ENCODE measurements at regions not wholly inside any gene's neighbourhood (a gene's known extent, or its start where the extent isn't known, plus 50 kb on each side); places are given as distances from the start of the nearest gene placed in this dataset.

- Histone ChIP-seq H3K4me2 (replicated peaks; ENCODE audit: extremely low read depth, low read length, poor library complexity, severe bottlenecking) (no peak overlapping the region), H3K9me3 (replicated peaks in 1 of 2; ENCODE audit: control insufficient read depth in 1 of 2, insufficient read depth in 1 of 2, low read length in 2 of 2) (peaks cover 0 to 15% of the 10 kb centered on the region in 2 donors), H3K9ac (ENCODE audit: insufficient read depth, low read length, poor library complexity, severe bottlenecking) (no peak overlapping the region), H4K20me1 (ENCODE audit: insufficient read depth, low read length) (no peaks in the 10 kb centered on the region), H3K27me3 (ENCODE audit: control insufficient read depth in 2 of 2, insufficient read depth in 2 of 2, low read length in 2 of 2) (no peaks in the 10 kb centered on the region), H3K4me1 (ENCODE audit: control insufficient read depth in 1 of 2, insufficient read depth in 2 of 2, low read length in 2 of 2) (no peaks in the 10 kb centered on the region), H3K79me2 (ENCODE audit: insufficient read depth, low read length) (no peaks in the 10 kb centered on the region), H2AFZ (ENCODE audit: insufficient read depth, low read depth, low read length, poor library complexity, severe bottlenecking) (no peak overlapping the region), H3K36me3 (replicated peaks in 1 of 2; ENCODE audit: control insufficient read depth in 1 of 2, insufficient read depth in 2 of 2, low read length in 2 of 2) (no peaks in the 10 kb centered on the region), H3K27ac (ENCODE audit: low read depth in 1 of 2, low read length in 2 of 2) (no peak overlapping the region), H3K4me3 (replicated peaks in 1 of 3; ENCODE audit: low read depth in 2 of 3, low read length in 3 of 3) (no peak overlapping the region)
- no peak for TF ChIP-seq CTCF (IDR thresholded peaks at IDR 0.05)
- Mint-ChIP-seq H3K4me3 (no peak overlapping the region), H3K36me3 (no peaks in the 10 kb centered on the region), H3K27ac (no peak overlapping the region), H3K9me3 (peaks cover 2 to 15% (median 8%) of the 10 kb centered on the region in 7 donors), H3K4me1 (no peaks in the 10 kb centered on the region), H3K27me3 (ENCODE audit: low read depth in 3 of 3) (peaks cover 0 to 2% (median 0%) of the 10 kb centered on the region in 3 donors)
- intact Hi-C loops (cut with micrococcal nuclease): no loop called here
- WGBS (ENCODE audit: insufficient coverage): 60% methylated on average over 1 of the region's 4 CpGs
- no peak for DNase-seq
Measured at GRCh38 chr6:84536885-84537638, 227.3 kb downstream of the TBX18 start.

GRCh38 chr6:84528201-84528600, 236.2 kb downstream of the TBX18 start:
- H3K9ac ChIP-seq (ENCODE audit: insufficient read depth, low read length, poor library complexity, severe bottlenecking): no peak overlapping the region
- H4K20me1 ChIP-seq (ENCODE audit: insufficient read depth, low read length): no peaks in the 10 kb centered on the region
- Mint-ChIP-seq H3K36me3 (no peaks in the 10 kb centered on the region), H3K27ac (no peak overlapping the region), H3K9me3 (peaks cover 0 to 8% (median 0%) of the 10 kb centered on the region in 7 donors), H3K4me1 (no peaks in the 10 kb centered on the region), H3K27me3 (ENCODE audit: low read depth in 3 of 3) (no peaks in the 10 kb centered on the region), H3K4me3 (no peak overlapping the region)
- no peaks in the 10 kb centered on the region for H3K36me3 ChIP-seq (replicated peaks in 1 of 2; ENCODE audit: control insufficient read depth in 1 of 2, insufficient read depth in 2 of 2, low read length in 2 of 2)
- no peaks in the 10 kb centered on the region for H3K79me2 ChIP-seq (ENCODE audit: insufficient read depth, low read length)
- H3K27ac ChIP-seq (ENCODE audit: low read depth in 1 of 2, low read length in 2 of 2): no peak overlapping the region
- H2AFZ ChIP-seq (ENCODE audit: insufficient read depth, low read depth, low read length, poor library complexity, severe bottlenecking): no peak overlapping the region
- H3K9me3 ChIP-seq (replicated peaks in 1 of 2; ENCODE audit: control insufficient read depth in 1 of 2, insufficient read depth in 1 of 2, low read length in 2 of 2): no peaks in the 10 kb centered on the region
- no peak for DNase-seq
- no peak overlapping the region for H3K4me2 ChIP-seq (replicated peaks; ENCODE audit: extremely low read depth, low read length, poor library complexity, severe bottlenecking)
- no peak for TF ChIP-seq CTCF (IDR thresholded peaks at IDR 0.05)
- no peaks in the 10 kb centered on the region for H3K27me3 ChIP-seq (ENCODE audit: control insufficient read depth in 2 of 2, insufficient read depth in 2 of 2, low read length in 2 of 2)
- no peaks in the 10 kb centered on the region for H3K4me1 ChIP-seq (ENCODE audit: control insufficient read depth in 1 of 2, insufficient read depth in 2 of 2, low read length in 2 of 2)
- H3K4me3 ChIP-seq (replicated peaks in 1 of 3; ENCODE audit: low read depth in 2 of 3, low read length in 3 of 3): no peak overlapping the region
- intact Hi-C loops (cut with micrococcal nuclease): no loop called here
